Activated T-cell treated with anti-CD3 and anti-CD28 coated beads, Interleukin-2, amount 50 U/mL, for 48 hours (primary cell): ENCODE measurements at regions not wholly inside any gene's neighbourhood (a gene's known extent, or its start where the extent isn't known, plus 50 kb on each side); places are given as distances from the start of the nearest gene placed in this dataset.

Experiments
- DNase-seq, 2 experiments: peaks; one replicate each; pipeline ENCODE4 v3.0.0-alpha.2; 2020

DNA sequence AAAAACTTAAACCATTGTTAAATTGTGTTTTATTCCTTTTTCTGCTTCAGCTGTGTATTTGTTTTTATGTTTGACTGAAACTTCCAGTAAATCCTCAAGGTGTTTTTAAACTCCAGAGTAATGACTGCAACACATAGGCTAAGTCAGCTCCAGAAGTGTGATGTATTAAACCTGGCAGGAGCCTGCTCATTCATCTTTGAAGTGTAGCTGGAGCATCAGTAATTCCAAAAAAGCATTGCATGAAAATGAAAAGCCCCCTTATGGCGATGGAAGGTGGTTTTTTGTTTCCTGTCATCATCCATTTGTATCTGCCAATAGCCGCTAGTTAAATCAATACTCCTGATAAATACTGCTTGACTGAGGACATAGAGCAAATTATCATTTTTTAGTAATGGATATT is 474.2 kb upstream of the ADAMTS16 start:
- DNase-seq = no peak

GRCh38 chr5:4674166-4674565 is 466.0 kb upstream of the ADAMTS16 start:
- DNase-seq = no peak

- DNase-seq = no peak
Observed at GRCh38 chr5:4676934-4677333, 463.2 kb upstream of the ADAMTS16 start.

GRCh38 chr5:4684946-4685345 is 455.2 kb upstream of the ADAMTS16 start:
- no peak for DNase-seq

- no peak for DNase-seq
Observed at GRCh38 chr5:4698596-4698995, 441.5 kb upstream of the ADAMTS16 start.

DNA sequence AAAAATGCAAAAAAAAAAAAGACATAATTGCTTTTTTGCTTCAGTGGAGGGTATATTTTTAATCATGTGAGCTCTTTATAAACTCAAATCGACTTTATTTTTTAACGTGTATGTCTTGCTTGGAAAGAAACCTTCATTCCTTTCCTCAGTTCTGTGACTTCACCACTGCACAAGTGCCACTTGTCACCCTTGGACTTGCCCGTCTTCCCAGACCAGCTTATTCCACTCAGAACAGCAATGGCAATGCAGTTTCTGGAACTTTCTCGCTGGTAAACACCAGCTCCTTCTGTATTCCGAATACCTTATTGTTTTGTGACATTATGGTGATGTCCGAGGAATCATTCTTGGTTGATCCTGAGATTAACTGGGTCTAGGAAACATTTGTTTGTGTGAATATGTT is 440.5 kb upstream of the ADAMTS16 start:
- DNase-seq = no peak

DNA sequence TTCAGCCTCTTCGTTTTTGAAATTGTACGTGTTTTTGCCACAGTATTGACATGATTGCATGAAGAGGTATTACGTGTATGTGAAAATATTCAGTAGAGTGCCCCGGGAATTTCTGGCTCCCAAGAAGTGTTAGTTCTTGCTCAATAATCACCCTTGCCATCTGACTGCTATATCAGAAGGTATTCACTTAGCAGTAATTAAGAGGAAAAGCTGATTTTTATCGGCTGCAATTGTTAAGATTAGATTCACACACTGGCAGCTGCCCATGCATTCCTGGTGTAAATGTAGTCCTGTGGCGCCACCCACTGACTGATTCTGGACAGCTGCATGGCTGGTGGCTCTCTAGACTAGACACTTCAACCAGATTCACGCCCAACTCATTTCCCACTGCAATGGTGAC is 440.1 kb upstream of the ADAMTS16 start:
- DNase-seq = peak; percentile 18 to 22

DNA sequence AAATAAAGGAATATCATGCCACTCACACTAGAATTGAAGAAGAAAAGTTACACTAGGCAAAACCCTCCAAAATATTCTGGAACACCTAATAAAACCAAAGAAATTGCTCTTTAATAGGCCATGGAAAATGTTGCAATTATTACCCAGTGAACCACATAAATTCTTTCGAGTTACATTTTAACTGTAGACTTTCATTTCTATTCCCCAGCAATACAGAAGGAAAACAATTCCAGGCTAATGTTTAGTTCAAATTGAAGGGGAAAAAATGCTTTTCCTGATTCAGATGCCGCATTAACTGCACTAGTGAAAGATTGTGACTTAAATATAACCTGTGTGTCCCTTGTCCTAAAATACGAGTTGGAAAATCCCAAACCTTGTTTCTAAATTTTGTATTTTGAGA is 439.3 kb upstream of the ADAMTS16 start:
- no peak for DNase-seq

GRCh38 chr5:4703931-4704458 is 436.1 kb upstream of the ADAMTS16 start:
- DNase-seq = no peak

DNA sequence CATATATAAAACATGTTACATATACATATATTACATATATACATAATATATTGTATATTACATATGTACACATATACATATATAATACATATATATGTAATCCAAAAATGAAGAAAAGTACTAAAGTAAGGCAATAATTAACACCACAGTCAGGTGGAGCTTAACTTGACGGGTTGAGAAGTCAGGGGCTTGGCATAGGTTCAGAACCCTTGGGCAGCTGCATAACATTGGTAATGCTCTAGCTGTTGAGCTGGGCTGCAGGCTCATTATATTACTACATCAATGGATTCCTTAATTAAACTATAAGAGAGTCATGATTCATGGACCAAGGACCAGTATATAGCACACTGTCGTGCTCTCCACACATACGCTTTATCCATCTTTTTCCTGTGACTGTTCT is 435.2 kb upstream of the ADAMTS16 start:
- no peak for DNase-seq

- DNase-seq = no peak
Observed at GRCh38 chr5:4716781-4717180, 423.3 kb upstream of the ADAMTS16 start.

- no peak for DNase-seq
Observed at GRCh38 chr5:4717446-4717845, 422.7 kb upstream of the ADAMTS16 start.

DNA sequence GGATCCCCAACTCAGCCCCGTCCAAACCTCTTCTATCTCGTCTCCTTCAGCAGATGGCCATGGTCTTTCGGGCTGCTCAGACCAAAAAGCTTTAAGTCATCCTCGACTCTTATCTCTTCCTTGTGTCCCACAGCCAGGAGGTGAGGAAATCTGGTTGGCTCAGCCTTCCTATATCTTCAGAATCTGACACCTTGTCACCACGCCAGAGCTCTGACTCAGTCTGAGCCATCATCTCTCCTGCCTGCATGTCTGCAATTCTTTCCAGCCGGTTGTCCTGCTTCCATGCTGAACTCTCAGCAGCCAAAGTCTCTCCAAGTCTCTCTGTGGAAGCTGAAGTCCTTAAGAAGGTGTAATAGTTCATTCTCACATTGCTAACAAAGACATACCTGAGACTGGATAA is 419.3 kb upstream of the ADAMTS16 start:
- no peak for DNase-seq

DNA sequence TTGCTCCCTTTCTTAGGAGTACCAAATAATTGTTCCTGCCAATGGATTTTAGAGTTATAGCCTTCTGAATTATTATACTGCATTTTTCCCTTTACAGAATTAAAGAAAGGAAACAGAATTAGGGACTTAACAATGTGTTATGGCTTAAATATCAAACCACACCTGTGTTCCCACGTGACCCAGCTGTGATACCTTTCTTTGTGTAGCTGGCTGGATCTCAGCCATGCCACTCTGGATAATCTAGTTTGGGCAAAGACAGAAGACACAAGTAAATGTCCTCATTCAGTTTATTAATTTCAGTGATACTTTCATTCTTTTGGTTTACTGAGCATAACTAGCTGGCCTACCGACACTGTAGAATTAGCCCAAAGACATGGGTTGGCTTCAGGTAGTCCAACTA is 417.2 kb upstream of the ADAMTS16 start:
- no peak for DNase-seq

- no peak for DNase-seq
Observed at GRCh38 chr5:4725594-4725993, 414.5 kb upstream of the ADAMTS16 start.

- DNase-seq = no peak
Observed at GRCh38 chr5:4730279-4730678, 409.9 kb upstream of the ADAMTS16 start.

DNA sequence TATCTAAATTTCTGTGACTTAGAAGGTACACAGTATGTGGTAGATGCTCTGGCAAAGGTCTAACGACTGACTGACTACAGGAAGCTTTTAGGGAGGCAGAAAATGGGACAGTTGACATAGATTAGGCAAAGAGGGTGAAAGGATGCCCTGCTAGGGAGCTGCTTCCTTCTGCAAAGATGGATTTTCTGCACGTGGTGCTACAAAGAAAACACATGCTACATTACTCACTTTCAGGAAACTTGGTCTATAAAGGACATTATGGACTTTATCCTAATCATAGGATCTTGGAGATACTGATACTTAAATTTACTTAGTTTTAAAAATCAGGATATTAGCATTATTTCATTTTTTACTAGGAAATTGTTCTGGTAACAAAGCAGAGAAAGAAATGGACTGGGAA is 405.8 kb upstream of the ADAMTS16 start:
- no peak for DNase-seq

GRCh38 chr5:4735261-4735660 is 404.9 kb upstream of the ADAMTS16 start:
- DNase-seq = no peak

GRCh38 chr5:4737868-4738267 is 402.3 kb upstream of the ADAMTS16 start:
- no peak for DNase-seq

DNA sequence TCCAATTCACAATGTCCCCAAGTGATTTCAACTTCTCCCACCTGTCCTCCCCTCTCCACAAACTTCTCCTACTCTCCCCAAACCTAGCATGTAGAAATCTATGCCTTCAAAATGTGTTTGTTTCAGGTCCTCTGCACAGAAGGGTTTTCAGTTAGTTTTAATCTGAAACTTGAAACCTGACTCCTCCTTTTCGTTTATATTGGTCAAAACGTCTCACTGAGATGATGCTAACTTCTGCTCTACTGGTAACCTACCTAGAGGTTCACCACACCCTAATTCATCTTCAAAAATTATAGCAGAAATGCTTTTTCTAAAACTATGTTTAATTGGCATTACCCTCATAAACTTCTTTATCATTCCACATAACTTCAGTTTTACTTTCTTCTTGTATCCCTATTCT is 401.8 kb upstream of the ADAMTS16 start:
- DNase-seq = no peak

DNA sequence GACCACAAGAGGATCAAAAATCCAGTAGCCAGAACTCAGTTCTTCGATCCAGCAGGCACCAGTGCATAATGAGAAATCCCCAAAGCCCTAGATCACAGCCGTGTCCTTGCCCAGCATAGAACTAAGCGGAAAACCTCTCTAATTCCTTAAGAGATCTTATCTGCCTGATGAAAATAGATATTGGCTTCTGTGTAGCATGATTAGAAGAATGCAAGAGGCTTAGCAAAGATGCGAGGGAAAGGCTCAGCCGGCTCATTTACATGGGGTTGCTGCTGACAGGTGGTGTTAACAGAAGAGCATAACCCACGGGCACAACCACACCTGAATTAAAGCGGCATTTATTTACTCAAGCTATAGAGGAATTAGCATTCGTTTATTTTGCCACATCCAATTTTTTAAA is 400.0 kb upstream of the ADAMTS16 start:
- no peak for DNase-seq

DNA sequence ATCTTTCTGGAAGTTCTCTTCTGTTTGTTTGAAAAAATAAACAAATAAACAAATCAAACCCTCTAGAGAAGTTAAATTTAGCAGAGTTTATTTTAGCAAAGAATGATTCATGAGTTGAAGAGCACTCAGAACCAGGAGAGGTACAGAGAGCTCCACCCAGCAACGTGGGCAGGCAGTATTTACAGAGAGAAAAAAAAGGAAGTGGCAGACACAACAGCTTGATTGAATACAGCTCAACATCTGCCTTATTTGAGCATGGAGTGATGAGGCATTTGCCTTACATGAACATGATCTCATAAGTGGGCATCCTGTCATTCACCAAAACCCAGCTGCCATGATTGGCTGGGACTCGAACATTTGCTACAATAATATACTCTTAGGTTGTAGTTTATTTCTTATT is 381.6 kb upstream of the ADAMTS16 start:
- DNase-seq = no peak

- no peak for DNase-seq
Observed at GRCh38 chr5:4758996-4759395, 381.1 kb upstream of the ADAMTS16 start.

GRCh38 chr5:4762316-4762715 is 377.8 kb upstream of the ADAMTS16 start:
- DNase-seq = no peak

DNA sequence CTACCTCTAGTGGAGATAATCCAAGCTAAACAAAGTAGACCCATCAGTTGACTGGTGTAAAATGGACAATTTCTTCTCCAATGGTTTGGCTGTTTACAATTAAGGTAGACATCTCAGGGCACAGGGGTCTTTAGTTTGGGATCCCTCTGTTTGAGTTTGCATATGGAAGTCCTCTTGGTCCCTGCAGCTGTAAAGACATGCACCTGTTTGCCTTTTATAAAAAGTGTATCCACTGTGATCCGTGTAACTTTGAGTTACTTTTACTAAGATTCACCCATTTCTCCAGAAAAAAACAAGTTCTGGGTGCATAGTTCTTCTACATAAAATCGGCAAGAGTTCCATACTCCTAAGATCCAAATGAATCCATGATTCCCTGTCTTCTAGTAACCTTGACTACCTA is 374.7 kb upstream of the ADAMTS16 start:
- no peak for DNase-seq

DNA sequence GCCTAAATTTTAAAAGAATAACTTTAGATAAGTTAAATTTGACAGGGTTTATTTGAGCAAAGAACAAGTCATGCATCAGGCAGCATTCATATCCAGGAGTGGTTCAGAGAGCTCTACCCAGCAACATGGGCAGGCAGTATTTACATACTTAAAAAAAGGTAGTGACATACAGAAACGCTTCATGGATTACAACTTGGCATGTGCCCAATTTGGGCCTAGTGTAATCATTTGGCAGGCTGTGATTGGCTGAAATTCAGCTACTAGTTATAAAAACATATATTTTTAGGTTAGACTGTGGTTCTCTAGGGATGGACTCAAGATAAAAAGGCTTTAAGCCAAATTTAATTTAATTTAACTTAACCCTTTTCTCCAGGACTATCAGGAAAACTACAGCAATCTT is 374.0 kb upstream of the ADAMTS16 start:
- DNase-seq = no peak
